OCI-LY3 (cell line): ENCODE measurements at regions not wholly inside any gene's neighbourhood (a gene's known extent, or its start where the extent isn't known, plus 50 kb on each side); places are given as distances from the start of the nearest gene placed in this dataset.
A peak's percentile ranks its signal among the peaks of the same experiment; 100 is the strongest.

Experiments used
- H2AFZ ChIP-seq: fragments of 200-600, 300-600 bp; shearing (Covaris generic); 2 replicates; pipeline ENCODE4 v1.6.0; 2014; ENCODE audit warnings: antibody characterized with exemption, low read depth, low read length
- H3K27ac ChIP-seq: fragments of 200-600, 300-600 bp; sonication (generic); 2 replicates; pipeline ENCODE4 v1.5.1; 2014; ENCODE audit warnings: mild to moderate bottlenecking, low read length, moderate library complexity, mixed read lengths
- H3K27me3 ChIP-seq: fragments of 200-600, 300-600 bp; sonication (generic); 2 replicates; pipeline ENCODE4 v1.6.1; 2014; ENCODE audit warnings: low read depth, low read length, mixed read lengths
- H3K36me3 ChIP-seq: fragments of 200-600, 300-600 bp; sonication (generic); replicated peaks from 2 replicates; pipeline ENCODE3; 2014; ENCODE audit warnings: low read depth, low read length, mixed read lengths
- H3K4me1 ChIP-seq: fragments of 300-600, 200-600 bp; sonication (generic); 2 replicates; pipeline ENCODE4 v1.6.1; 2014; ENCODE audit warnings: low read length, mixed read lengths
- H3K4me2 ChIP-seq: fragments of 200-600, 300-600 bp; sonication (generic); 2 replicates; pipeline ENCODE4 v1.6.1; 2014; ENCODE audit warnings: low read length, mixed read lengths
- H3K4me3 ChIP-seq: fragments of 300-600, 200-600 bp; sonication (generic); 2 replicates; pipeline ENCODE4 v1.5.1; 2014; ENCODE audit warnings: antibody characterized with exemption, mild to moderate bottlenecking, low read length, moderate library complexity
- H3K79me2 ChIP-seq: fragments of 300-600, 200-600 bp; shearing (Covaris generic); 2 replicates; pipeline ENCODE4 v1.6.1; 2014; ENCODE audit warnings: mild to moderate bottlenecking, low read length, mixed read lengths
- H3K9ac ChIP-seq: fragments of 300-600, 200-600 bp; shearing (Covaris generic); 2 replicates; pipeline ENCODE4 v1.6.0; 2014; ENCODE audit warnings: mild to moderate bottlenecking, low read length, moderate library complexity
- H3K9me3 ChIP-seq: fragments of 200-600, 300-600 bp; shearing (Covaris generic); 2 replicates; pipeline ENCODE4 v1.6.1; 2014; ENCODE audit warnings: low read length, mixed read lengths; ENCODE audit not compliant: insufficient read depth
- H4K20me1 ChIP-seq: fragments of 200-600, 300-600 bp; sonication (generic); 2 replicates; pipeline ENCODE4 v1.6.1; 2016; ENCODE audit warnings: low read length, mixed read lengths; ENCODE audit not compliant: insufficient read depth
- EZH2phosphoT487 ChIP-seq: fragments of 200-600 bp; shearing (Covaris generic); IDR thresholded peaks from 2 replicates; pipeline ENCODE4 v1.6.1; 2018; ENCODE audit warnings: antibody characterized with exemption, mixed run types, low read depth
- TF ChIP-seq, protein P1 (sequence below): fragments of 200-600, 300-600 bp; sonication (generic); IDR thresholded peaks from 2 replicates; pipeline ENCODE4 v1.5.1; 2014; ENCODE audit warnings: antibody characterized with exemption, low read length, low read depth

DNA sequence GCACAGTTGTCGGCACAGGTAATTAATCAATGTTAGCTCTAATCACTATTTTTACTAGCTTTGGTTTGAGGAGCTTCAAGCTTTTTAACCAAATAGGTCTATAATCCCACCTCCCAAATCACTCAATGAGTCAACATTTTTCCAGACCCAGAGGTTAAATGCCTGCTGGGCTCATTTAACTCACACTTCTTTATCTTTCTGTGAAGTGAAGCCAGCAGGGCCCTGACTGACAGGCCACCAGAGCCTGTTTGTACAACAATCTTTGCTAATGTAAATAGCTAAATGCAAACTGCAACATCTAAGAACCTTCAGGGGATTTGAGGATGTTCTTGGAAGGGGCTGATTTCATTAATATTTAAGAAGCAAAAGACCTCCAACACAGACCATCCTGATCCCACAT, 98.4 kb upstream of the NREP start:
- Histone ChIP-seq H3K27ac (no peak overlapping the region), H3K4me2 (no peak overlapping the region), H3K9me3 (no peaks in the 10 kb centered on the region), H3K27me3 (no peaks in the 10 kb centered on the region), H3K36me3 (no peaks in the 10 kb centered on the region), H3K9ac (no peak overlapping the region), H2AFZ (no peak overlapping the region), H3K79me2 (no peaks in the 10 kb centered on the region), H4K20me1 (no peaks in the 10 kb centered on the region), H3K4me3 (no peak overlapping the region), H3K4me1 (peaks cover 6% of the 10 kb centered on the region)
- TF ChIP-seq EZH2phosphoT487 = no peak
- TF ChIP-seq, protein P1, sequence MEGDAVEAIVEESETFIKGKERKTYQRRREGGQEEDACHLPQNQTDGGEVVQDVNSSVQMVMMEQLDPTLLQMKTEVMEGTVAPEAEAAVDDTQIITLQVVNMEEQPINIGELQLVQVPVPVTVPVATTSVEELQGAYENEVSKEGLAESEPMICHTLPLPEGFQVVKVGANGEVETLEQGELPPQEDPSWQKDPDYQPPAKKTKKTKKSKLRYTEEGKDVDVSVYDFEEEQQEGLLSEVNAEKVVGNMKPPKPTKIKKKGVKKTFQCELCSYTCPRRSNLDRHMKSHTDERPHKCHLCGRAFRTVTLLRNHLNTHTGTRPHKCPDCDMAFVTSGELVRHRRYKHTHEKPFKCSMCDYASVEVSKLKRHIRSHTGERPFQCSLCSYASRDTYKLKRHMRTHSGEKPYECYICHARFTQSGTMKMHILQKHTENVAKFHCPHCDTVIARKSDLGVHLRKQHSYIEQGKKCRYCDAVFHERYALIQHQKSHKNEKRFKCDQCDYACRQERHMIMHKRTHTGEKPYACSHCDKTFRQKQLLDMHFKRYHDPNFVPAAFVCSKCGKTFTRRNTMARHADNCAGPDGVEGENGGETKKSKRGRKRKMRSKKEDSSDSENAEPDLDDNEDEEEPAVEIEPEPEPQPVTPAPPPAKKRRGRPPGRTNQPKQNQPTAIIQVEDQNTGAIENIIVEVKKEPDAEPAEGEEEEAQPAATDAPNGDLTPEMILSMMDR = no peak

DNA sequence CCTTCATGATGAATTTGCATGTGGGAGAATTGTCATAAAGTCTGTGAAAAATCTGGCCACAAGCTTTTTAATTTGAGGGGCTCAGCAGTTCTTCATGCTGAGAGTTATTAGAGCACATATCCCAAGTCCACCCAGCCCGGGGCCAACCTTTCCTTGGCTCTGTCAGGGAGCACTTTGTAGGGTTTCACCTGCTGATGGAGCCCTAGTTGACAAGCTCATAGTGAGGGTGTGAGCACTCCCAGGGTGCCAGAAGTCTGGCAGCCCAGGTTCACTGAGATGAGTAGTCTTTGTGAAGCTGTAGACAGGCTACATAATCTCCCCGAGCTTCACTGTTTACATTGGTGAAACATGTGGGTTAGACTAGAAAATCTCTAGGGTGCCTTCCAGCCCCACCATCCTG, 97.2 kb upstream of the NREP start:
- Histone ChIP-seq H4K20me1 (no peaks in the 10 kb centered on the region), H3K36me3 (no peaks in the 10 kb centered on the region), H3K79me2 (no peaks in the 10 kb centered on the region), H3K4me2 (no peak overlapping the region), H2AFZ (no peak overlapping the region; the same call in 1 of the 2 replicates), H3K4me3 (no peak overlapping the region), H3K27me3 (no peaks in the 10 kb centered on the region), H3K4me1 (peaks cover 6% of the 10 kb centered on the region), H3K27ac (no peak overlapping the region), H3K9ac (no peak overlapping the region), H3K9me3 (no peaks in the 10 kb centered on the region)
- TF ChIP-seq, protein P1 = no peak
- TF ChIP-seq EZH2phosphoT487 = no peak

DNA sequence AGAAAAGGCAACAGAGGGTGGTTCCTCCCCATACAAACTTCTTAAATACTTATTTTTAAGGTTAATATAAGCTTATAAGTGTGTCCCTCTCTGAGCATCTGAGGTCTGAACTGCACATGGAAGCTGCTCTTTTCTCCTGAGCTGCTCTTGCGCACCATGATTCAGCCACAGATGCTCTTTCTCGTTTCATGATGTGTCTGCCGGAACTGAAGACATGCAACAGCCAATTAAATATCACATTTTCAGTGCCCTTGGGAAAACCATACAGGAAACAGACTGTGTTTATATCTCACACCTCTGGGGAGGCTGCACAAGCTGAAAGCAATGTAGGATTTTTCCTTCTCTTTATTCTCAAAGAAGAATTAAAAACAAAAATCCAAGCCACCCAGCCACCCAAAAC, 96.8 kb upstream of the NREP start:
- Histone ChIP-seq H3K9ac (no peak overlapping the region), H4K20me1 (no peaks in the 10 kb centered on the region), H3K4me1 (peaks cover 6% of the 10 kb centered on the region), H3K9me3 (no peaks in the 10 kb centered on the region), H3K79me2 (no peaks in the 10 kb centered on the region), H3K36me3 (no peaks in the 10 kb centered on the region), H2AFZ (no peak overlapping the region; the same call in 1 of the 2 replicates), H3K27ac (no peak overlapping the region), H3K27me3 (no peaks in the 10 kb centered on the region), H3K4me3 (no peak overlapping the region), H3K4me2 (0 out of 2 replicates have a peak overlapping the region, but pooled peaks have one; percentile 5)
- TF ChIP-seq, protein P1 = no peak
- no peak for TF ChIP-seq EZH2phosphoT487

DNA sequence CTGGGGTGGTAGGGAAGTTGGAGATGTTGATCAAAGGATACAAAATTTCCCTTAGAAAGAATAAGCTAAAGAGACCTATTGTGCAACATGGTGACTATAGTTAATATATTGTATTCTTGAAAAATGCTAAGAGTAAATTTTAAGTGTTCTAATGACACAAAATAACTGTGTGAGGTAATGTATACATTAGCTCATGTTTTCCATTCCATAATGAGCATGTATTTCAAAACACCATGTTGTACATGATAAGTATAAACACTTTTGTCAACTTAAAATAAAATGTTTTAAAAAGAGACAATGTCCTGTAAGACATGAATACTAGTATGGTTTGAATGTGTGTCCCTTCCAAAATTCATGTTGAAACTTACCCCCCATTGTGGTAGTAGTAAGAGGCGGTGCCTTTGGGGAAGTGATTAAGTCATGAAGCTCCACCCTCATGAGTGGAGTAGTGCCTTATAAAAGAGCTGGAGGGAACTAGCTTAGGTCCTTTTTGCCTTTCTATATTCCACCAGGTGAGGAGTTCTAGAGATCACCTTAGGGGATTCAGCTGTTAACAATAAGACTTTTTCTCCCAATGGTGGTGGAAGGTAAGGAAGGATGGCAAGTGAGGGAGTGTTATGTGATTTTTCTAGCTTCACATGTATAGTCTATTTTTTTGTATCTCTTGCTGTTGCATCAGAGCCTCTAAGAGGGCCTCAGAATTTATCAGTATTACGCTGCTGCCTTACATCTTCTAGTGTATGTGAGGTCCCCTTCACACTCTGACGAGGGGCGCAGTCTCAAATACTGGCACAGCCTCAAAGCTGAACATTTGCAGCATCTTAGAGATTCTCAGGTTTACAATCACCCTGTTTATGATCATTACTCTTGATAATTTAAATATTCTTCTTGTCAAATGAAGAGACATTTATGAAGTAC, 94.9 kb upstream of the NREP start:
- no peak for TF ChIP-seq EZH2phosphoT487
- TF ChIP-seq, protein P1 = no peak
- H3K4me2 ChIP-seq = no peak overlapping the region
- no peak overlapping the region for H2AFZ ChIP-seq
- no peaks in the 10 kb centered on the region for H3K9me3 ChIP-seq
- no peak overlapping the region for H3K4me3 ChIP-seq
- H3K9ac ChIP-seq = no peak overlapping the region
- no peak overlapping the region for H3K27ac ChIP-seq
- H3K4me1 ChIP-seq = peaks cover 6% of the 10 kb centered on the region
- H4K20me1 ChIP-seq = no peaks in the 10 kb centered on the region
- no peaks in the 10 kb centered on the region for H3K79me2 ChIP-seq
- H3K27me3 ChIP-seq = no peaks in the 10 kb centered on the region
- H3K36me3 ChIP-seq = no peaks in the 10 kb centered on the region
